HG03457 (cell line): ENCODE measurements at regions not wholly inside any gene's neighbourhood (a gene's known extent, or its start where the extent isn't known, plus 50 kb on each side); places are given as distances from the start of the nearest gene placed in this dataset.

ENCODE experiments used
- ATAC-seq: cut with Tn5 transposase; IDR thresholded peaks from one replicate; pipeline ENCODE4 v1.9.1; 2021; ENCODE audit warnings: moderate number of reproducible peaks; ENCODE audit not compliant: unreplicated experiment

DNA sequence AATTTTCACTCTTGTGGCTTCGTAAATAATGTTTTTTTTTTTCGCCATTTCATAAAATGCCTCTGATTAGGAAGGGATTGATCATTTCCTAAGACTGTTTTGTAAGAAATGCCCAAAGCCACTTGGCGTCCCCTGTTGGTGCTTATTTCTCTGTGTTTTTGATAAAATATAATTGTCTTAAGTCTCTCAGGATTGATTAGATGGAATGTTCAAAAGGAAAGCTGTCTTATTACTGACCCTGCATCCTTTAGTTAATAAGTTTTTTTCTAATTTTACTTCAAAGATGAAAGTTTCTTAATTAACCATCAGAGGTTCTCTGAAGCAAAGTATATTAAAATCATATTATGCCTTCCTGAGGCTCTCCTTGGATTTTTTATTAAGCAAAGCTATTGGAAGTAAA, 624.3 kb upstream of the TENM4 start:
- no peak for ATAC-seq

- ATAC-seq, result no peak
These were observed 620.2 kb upstream of the TENM4 start for GRCh38 chr11:80061056-80061455.

GRCh38 chr11:80054582-80055165, 613.8 kb upstream of the TENM4 start:
- no peak for ATAC-seq

DNA sequence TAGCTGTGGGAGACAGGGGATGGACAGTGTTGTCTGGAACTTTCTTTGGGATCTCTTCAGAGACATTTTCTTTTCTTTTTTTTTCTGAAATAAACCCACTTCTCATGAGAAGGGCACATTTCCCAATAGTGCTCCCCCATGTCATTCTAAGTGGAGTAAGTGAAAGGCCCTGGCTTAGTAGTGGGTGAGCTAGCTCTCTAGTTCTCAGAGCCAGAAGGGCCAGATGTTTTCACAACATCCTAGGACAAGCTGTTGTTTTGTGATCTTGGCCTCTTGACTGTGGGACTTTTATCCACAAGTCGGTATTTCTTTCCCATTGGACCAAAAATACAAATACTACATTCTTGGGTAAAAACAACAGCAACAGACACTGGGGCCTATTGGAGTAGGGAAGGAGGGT, 607.7 kb upstream of the TENM4 start:
- ATAC-seq, result no peak

DNA sequence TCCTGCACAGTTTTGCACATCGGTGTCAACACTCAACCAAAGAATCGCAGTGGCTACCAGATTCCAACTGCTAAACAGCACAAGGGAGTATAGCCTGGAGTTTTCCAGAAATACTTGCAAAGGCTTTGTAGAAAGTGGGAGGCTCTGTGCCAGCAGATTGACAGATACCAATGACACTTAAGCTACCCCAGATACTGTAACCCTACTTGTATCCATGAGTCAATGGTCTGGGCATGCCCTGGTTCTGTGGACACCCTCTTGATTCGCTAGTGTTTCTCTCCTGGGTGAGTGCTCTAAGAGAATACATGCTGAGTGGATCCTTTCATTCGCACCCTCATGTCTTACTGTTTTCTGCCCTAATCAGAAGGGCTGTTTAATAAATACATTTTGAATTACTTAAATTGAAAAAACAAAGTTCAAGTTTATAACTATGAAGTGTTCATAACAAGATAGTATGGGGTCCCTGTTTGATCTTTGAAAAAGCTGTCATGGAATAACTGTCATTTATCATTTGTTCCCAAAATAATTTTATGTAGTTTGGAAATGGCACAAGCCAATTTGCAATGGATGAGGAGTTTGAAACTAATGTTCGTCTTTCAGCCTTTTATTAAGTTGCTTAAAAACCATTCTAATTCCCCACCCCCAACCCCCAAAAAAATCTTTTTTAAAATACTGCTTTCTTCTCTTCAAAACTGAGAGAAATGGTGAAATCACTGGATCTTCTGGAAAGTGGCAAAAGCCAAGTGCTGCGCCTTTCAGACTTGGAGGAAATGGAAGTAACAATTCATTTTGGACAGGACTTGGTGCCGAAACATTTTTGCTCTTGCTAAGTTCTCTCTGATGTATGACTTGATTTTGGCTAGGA, 600.5 kb upstream of the TENM4 start:
- ATAC-seq, result no peak

GRCh38 chr11:80034801-80035200, 594.0 kb upstream of the TENM4 start:
- ATAC-seq, result no peak

- ATAC-seq, result no peak
These were observed 590.3 kb upstream of the TENM4 start for GRCh38 chr11:80031014-80031600.

GRCh38 chr11:80028998-80029397, 588.2 kb upstream of the TENM4 start:
- no peak for ATAC-seq

DNA sequence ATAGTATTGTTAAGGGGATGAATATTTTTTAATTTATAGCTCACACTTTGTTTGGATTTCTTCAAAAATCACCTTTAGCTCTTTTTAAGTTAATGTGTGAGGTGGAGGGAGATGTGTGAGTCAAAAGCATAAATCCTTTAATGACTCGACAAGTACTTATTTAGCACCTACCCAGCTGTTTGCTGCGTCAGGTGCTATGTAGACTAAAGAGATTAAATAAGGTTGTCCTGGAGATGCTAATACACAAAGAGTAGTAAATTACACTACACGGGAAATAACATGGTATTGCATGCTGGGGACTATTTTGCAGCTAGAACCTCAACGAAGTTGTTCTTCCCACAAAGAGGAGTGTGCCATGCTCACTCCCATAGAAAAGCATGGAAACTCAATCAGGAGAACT, 583.3 kb upstream of the TENM4 start:
- no peak for ATAC-seq

DNA sequence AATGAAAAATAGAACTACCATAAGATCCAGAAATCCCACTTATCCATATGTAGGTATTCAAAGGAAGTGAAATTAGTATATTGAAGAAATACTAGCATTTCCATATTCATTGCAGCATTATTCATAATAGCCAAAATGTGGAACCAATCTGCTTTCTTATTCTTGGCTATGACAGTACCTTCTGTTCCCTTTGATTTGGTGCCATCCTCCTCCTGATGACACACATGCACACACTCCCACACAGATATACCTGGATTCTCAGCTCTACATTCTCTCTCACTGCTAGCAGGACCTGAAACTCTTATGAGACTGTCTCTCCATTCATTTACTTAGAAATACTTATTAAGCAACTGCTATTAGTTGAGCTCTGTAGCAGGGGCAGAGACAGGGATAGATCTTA, 582.6 kb upstream of the TENM4 start:
- no peak for ATAC-seq

- ATAC-seq, result no peak
These were observed 569.7 kb upstream of the TENM4 start for GRCh38 chr11:80010536-80010935.

DNA sequence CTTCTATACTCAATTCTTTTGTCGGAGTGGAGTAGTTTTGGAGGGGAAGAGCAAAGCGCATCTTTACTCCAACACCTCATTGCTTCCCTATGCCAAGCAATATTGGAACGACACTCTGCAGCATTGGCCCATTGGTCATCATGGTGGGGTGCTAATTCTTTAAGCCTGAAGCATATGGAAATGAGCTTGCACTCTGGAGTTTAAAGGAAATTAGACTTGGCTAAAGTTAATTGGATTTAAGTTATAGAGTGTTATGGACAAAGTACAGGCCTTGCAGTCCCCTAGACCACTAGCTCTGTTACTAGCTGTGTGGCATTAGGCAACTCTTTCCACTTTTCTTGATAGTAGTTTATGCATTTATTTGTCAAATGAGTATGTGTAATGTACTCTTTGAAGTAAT, 568.3 kb upstream of the TENM4 start:
- ATAC-seq, result no peak

DNA sequence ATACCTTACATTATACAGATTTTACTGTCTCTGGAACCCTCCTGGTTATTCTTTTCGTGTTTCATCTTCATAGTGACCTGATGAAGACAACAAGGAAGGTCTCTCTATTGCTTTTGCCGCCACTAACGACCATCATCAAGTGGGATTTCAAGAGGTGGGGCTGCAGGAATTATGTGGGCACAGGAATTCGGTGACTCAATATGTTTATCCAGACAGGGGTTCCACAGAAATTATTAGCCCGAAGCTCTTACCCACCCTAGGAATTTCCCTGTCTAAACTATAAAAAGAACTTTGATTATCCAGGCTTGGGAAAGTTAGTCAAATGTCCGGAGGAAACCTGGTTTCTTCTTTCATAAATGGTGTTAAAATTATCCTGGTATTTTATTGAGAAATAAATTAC, 566.8 kb upstream of the TENM4 start:
- ATAC-seq, result no peak

- ATAC-seq, result no peak
These were observed 549.3 kb upstream of the TENM4 start for GRCh38 chr11:79990141-79990540.

GRCh38 chr11:79982185-79982584, 541.4 kb upstream of the TENM4 start:
- no peak for ATAC-seq

DNA sequence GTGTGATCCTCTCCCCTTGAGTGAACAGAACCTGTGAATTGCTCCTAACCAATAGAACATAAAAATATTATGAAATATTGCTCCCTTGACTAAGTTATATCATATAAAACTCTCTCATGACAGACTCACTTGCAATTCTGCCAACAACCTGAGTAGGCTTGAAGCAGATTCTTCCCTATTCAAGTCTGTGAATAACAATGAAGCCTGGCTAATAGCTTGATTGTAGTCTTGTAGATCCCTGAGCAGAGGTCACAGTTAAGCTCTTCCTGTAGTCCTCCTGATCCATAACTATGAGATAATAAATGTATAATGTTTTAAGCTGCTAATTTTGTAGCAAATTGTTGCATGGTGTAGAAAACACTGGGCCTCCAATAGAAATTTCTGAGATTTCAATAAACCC, 540.1 kb upstream of the TENM4 start:
- no peak for ATAC-seq

DNA sequence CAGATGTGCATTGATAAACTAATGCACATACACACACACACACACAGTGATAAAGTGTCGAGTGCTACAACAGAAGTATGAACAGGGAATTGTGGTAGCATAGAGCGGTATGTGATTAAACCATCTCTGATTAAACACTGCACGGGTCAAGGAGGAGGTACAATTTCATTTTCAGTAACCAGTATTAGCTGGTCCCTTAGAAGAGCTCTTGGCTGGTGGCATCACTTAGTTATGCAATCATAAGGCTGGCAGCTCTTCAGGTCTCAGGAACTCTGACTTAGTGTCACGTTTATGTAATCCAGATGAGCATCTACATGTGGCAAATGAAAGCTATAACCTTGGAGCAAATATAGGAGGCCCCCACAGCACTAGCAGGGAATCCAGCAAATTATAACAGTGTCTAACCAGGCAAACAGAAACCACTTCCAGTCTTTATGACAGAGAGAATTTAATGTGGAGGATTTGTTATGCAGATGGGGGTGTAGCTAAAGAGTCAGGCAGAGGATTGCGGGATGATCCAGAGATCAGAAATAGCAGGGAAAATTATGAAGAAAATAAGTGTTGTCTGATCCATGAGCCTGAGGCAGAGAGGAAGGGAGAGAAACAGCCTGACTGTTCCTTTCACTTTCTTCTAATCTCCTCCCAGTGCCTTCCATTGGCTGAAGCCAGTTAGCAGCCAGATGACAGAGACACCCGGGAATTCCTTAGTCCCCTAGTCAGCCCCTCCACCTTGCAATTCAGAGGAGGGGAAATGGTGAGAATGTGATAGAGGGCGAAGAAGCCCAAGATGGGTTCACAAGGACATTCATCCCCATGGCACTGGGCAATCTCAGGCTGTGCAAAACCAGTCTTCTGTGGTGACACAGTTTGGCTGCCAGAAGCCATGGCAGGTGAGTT, 533.1 kb upstream of the TENM4 start:
- ATAC-seq, result no peak

- ATAC-seq, result no peak
These were observed 530.4 kb upstream of the TENM4 start for GRCh38 chr11:79971255-79971654.

GRCh38 chr11:79966592-79966991, 525.8 kb upstream of the TENM4 start:
- no peak for ATAC-seq

DNA sequence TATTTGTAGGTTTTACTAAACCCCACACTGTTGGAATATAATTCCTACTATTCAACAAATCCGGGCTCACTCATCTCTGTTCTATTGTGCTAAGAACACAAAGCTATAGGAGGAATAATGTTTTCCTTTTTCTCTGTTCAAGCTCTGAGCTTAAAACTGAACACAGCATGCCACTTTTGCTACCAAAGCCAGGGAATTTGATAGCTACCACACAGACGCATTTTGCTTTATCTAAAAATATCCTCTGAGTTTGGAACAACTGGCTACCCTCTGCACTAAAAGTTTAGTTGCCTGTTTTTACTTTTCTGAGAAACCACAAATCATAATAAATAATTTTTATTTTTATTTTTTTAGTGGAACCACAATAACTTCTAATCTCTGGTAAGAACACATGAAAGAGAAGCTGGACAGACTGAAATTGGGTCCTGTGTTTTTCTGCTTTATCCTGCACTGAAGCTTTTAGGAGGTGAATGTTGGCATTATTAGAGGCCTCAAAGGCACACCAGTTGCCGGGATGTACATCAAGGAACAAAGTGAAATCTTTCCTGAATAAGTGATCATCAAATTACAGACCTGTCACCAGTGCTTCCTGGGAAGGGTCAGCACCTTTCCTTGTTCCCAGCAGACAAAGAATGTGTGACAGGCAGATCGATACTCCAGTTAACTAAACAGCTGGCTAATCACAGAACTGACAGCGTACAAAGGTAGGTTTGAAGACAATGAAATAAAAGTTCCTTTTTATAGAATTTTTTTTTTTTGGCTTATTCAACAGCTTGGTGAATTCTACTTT, 523.2 kb upstream of the TENM4 start:
- no peak for ATAC-seq

DNA sequence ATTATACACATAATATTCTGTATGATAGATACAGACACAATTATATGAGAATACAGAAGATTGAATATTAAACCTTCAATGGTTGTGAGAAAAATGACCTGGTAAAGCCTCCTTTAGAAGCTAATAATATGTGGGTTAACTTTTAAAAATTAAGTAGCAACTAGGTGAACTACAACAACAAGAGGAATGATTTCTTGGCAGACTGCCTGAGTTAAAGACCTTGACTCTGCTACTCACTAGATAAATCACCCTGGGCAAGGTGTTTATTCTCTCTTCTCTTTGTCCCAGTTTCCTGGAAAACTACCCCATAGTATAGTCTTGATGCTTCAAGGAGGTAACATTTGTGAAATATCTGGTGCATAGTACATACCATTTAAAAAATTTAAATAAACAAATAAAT, 519.6 kb upstream of the TENM4 start:
- no peak for ATAC-seq
